Neural cell (in vitro differentiated cells): ENCODE measurements at regions not wholly inside any gene's neighbourhood (a gene's known extent, or its start where the extent isn't known, plus 50 kb on each side); places are given as distances from the start of the nearest gene placed in this dataset.

Experiments
- CTCF ChIP-seq: fragments of 450-650 bp; IDR thresholded peaks from 2 replicates; pipeline ENCODE4 v1.5.1; 2014; ENCODE audit warnings: antibody characterized with exemption, mild to moderate bottlenecking, moderate library complexity; ENCODE audit not compliant: poor library complexity, severe bottlenecking
- EP300 ChIP-seq: fragments of 450-650 bp; conservative IDR thresholded peaks from 2 replicates; pipeline ENCODE4 v1.6.1; 2014; ENCODE audit warnings: antibody characterized with exemption, mild to moderate bottlenecking, moderate library complexity; ENCODE audit not compliant: poor library complexity, severe bottlenecking
- EZH2 ChIP-seq: fragments of 200-600, 300-800 bp; shearing (Covaris generic), sonication (generic); IDR thresholded peaks from 2 replicates; pipeline ENCODE4 v1.6.1; 2014; ENCODE audit warnings: antibody characterized with exemption, low read length, borderline replicate concordance, mild to moderate bottlenecking; ENCODE audit not compliant: insufficient read depth, poor library complexity, severe bottlenecking
- POLR2AphosphoS5 ChIP-seq: IDR thresholded peaks from 2 replicates; pipeline ENCODE4 v1.6.1; 2012
- RAD21 ChIP-seq: fragments of 450-650 bp; conservative IDR thresholded peaks from 2 replicates; pipeline ENCODE4 v1.6.1; 2014; ENCODE audit warnings: antibody characterized with exemption, mild to moderate bottlenecking, moderate library complexity
- TAF1 ChIP-seq: IDR thresholded peaks from 2 replicates; pipeline ENCODE4 v1.6.1; 2012; ENCODE audit warnings: low read depth

- TF ChIP-seq CTCF: no peak
- TF ChIP-seq EP300: no peak
- TF ChIP-seq RAD21: no peak
- TF ChIP-seq POLR2AphosphoS5: no peak
- TF ChIP-seq TAF1: no peak
- TF ChIP-seq EZH2: no peak
These were observed 477.1 kb downstream of the LMO4 start for GRCh38 chr1:87805666-87806378.
